NCI-H460 (cell line): ENCODE measurements at regions not wholly inside any gene's neighbourhood (a gene's known extent, or its start where the extent isn't known, plus 50 kb on each side); places are given as distances from the start of the nearest gene placed in this dataset.
"Not testable (repeated sequence)": the region's sequence is repeated elsewhere in the genome, so short reads cannot be mapped to it uniquely, and the experiment has no call there.

Source experiments
- DNase-seq: peaks from one replicate; pipeline ENCODE4 v3.0.0-alpha.2; 2016; ENCODE audit warnings: low read depth; ENCODE audit errors: extremely low read depth

GRCh38 chr3:194959666-194960065 lies 274.0 kb downstream of the FAM43A start:
- DNase-seq: not testable (repeated sequence)

GRCh38 chr3:194960446-194961032 lies 274.9 kb downstream of the FAM43A start:
- no peak for DNase-seq

- DNase-seq: no peak
These were observed 275.5 kb downstream of the FAM43A start for GRCh38 chr3:194961149-194961548.

DNA sequence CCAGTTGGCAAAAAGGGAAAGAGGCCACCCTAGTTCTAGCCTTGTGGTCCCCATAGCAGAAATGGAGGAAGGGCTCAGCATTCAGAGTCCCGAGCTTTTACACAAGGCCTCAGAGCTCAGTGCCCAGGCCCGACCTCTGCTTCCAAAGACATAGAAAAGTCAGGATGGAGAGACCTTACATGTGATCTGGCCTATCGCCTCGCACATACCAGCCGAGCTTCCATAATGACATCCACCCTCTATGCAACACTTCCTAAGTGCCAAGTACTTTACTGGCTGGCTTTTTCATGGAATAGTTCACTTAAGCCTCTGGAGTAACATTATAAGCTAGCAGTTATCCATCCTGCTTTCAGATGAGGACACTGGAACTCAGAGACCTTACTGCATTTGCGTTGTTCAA lies 275.9 kb downstream of the FAM43A start:
- DNase-seq: no peak

GRCh38 chr3:194962056-194962455 lies 276.4 kb downstream of the FAM43A start:
- DNase-seq: no peak

DNA sequence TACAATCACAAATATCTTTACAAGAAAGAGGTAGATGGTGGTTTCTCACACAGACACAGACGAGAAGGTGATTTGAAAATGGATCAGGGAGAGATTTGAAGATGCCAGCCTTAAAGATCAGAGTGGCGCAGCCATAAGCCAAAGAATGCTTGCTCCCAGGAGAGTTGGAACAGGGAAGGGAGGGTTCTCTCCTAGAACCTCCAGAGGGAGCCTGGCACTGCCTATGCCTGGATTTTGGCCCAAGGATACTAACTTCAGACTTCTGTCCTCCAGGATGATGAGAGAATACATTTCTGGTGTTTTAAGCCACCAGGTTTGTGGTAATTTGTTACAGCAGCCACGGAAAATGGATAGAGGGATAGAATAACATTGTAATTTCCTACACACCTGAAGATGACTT lies 279.1 kb downstream of the FAM43A start:
- DNase-seq: no peak

- DNase-seq: no peak
These were observed 281.8 kb downstream of the FAM43A start for GRCh38 chr3:194967151-194968117.

DNA sequence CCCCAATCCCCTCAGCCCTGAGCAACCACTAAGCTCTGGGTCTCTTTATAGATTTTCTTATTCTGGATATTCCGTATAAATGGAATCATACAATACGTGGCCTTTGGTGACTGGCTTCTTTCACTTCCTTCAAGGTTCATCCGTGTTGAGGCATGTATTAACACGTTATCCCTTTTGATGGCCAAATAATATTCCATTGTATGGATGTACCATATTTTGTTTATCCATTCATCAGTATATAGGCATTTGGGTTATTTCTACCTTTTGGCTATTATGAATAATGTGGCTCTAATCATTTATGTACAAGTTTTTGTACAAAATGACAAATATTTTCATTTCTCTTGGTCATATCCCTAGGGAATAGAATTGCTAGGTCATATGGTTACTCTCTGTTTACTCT lies 284.4 kb downstream of the FAM43A start:
- no peak for DNase-seq

- no peak for DNase-seq
These were observed 285.3 kb downstream of the FAM43A start for GRCh38 chr3:194971009-194971408.

DNA sequence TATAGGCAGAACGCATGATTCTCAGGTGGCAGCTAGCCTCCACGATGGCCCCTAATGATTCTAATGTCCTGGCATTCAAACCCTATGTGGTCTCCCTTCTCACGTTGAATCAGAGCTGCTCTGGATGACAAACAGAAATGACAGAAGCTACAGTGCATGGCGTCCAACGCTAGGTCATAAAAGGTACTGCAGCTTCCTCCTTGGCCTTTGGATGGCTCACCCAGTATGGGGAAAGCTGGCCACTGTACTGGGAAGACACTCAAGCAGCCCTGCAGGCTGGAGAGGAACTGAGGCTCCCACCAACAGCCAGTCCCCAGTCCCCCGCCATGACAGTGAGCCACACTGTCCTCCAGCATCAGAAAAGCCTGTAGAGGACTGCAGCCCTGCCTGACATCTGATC lies 286.3 kb downstream of the FAM43A start:
- no peak for DNase-seq

GRCh38 chr3:194972641-194973040 lies 287.0 kb downstream of the FAM43A start:
- DNase-seq: no peak

GRCh38 chr3:194973366-194974000 lies 287.8 kb downstream of the FAM43A start:
- no peak for DNase-seq

DNA sequence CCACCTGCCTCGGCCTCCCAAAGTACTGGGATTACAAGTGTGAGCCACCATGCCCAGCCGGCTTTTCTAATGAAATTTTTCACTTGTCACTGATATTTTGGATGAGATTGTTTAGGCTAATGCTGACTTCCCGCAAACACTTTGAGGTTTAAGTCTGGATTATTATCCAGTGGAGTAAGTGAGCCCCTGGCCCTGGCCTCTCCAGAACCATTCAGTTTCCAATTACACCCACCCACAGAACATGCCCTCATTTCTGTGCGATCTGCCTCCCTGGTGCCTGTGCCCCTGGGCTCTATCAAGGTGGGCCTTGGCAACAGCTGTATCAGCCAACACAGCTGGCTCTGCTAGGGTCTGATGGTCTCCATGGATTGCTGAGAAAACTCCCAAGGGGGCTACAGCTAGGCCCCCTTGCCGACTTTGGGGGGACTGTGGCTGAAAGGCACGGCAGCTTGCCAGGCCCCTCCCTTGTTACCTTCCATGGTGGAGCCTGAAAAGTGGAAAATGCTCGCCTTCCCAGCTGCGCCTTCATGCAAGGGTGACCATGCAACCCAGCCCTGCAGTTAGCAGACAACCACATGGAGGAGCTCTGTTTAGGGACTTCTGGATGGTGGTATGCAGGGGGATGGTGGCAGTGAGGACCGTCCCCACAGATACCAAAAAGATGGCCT lies 288.9 kb downstream of the FAM43A start:
- no peak for DNase-seq

- DNase-seq: no peak
These were observed 290.4 kb downstream of the FAM43A start for GRCh38 chr3:194976049-194976451.

- no peak for DNase-seq
These were observed 291.2 kb downstream of the FAM43A start for GRCh38 chr3:194976874-194977273.

DNA sequence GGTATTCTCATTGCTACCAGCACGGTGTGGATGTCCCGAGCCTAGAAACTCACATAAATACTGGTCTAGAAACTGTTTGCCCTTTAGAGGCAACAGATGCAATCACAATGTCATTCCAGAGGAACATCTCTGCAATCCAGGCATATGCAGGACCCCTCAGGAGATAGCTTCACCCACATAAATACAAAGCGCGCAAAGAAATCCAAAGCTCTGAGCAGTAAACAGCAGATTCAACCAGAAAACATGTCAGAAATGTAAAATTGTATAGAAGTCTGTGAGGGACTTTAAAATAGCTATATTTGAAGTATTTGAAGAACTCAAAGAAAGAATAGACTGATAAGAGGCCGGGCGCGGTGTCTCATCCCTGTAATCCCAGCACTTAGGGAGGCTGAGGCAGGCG lies 291.7 kb downstream of the FAM43A start:
- no peak for DNase-seq

DNA sequence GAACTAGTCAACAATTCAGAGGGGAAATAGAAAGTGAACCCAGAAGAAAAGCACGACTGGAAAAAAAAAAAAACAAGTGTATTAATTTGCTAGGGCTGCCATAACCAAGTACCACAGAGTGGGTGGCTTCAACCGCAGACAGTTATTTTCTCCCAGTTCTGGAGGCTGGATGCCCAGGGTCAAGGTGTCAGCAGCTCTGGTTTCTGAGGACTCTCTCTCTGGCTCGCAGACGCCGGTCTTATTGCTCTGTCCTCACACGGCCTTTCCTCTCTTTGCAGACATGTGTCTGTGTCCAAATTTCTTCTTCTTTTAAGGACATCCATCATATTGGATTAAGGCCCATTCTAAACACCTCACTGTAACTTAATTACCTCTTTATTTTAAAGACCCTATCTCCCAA lies 291.8 kb downstream of the XXYLT1 start:
- DNase-seq: no peak

DNA sequence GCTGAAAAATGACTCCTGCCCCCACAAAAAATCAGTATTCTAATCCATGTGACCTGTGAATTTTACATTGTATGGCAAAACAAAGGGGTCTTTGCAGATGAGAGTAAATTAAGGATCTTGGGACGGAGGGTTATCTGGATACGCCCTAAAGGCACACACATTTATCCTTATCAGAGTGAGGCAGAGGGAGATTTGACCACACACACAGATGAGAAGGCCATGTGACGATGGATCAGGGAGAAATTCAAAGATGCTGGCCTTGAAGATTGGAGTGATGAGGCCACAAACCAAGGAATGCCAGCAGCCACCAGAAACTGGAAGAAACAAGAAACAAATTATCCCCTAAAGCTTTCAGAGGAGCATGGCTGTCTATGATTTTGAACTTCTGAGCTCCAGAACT lies 288.5 kb downstream of the XXYLT1 start:
- DNase-seq: no peak

DNA sequence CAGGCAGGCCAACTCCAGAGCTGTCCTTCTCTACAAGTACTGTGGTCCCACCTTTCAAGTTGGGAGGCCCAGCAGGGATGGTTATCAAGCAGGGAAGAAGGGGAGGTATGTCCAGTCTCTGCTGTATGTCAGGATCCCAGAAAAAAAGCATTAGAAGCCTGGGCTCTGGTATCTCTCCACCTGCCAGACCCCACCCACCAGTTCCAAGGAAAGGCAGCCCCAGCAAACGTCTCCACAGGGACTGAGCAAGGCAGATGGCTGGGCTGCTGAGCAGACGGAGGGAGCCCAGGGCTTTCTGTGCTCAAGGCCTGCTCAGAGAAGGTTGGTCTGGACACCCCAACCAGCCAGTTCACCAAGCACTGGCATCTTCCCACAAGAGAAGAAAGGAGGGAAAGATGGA lies 287.8 kb downstream of the XXYLT1 start:
- no peak for DNase-seq

- no peak for DNase-seq
These were observed 287.3 kb downstream of the XXYLT1 start for GRCh38 chr3:194983620-194984019.

DNA sequence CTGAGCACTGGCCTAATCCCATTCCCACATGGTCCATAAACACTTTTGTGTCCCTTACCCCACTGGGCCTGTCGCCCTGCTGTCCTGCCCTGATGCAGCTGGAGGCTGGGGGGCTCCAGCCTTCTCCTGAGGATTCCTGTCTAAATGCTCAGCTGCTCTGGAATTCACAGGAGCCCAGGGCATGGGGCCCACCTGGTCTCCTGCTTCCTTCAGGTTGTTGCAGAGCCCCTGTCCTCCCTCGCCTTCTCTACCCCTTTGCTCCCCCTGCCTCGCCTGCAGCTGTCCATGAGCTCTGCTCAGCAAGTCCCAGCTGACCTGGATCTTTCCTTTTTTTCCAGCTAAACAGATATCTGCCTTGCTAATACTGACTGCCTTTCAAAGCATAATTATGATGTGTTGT lies 286.9 kb downstream of the XXYLT1 start:
- no peak for DNase-seq
